Astrocyte of the spinal cord (primary cell): ENCODE measurements at regions not wholly inside any gene's neighbourhood (a gene's known extent, or its start where the extent isn't known, plus 50 kb on each side); places are given as distances from the start of the nearest gene placed in this dataset.

Experiments
- DNase-seq: peaks from one replicate; pipeline ENCODE4 v3.0.0; 2011; ENCODE audit warnings: low read depth, low spot score
- H3K4me3 ChIP-seq: 2 replicates; pipeline ENCODE4 v1.5.1; 2011; ENCODE audit warnings: low read depth, mild to moderate bottlenecking, low read length, moderate library complexity
- in situ Hi-C: cut with HindIII; loops from 2 replicates; pipeline ENCODE4 v1.10.0; 2017; ENCODE audit warnings: low sequenced_read_pairs
- TF ChIP-seq, protein P1 (sequence below): IDR thresholded peaks from 2 replicates; pipeline ENCODE4 v1.5.1; 2012; ENCODE audit warnings: low read depth, mild to moderate bottlenecking, low read length, inconsistent platforms

DNA sequence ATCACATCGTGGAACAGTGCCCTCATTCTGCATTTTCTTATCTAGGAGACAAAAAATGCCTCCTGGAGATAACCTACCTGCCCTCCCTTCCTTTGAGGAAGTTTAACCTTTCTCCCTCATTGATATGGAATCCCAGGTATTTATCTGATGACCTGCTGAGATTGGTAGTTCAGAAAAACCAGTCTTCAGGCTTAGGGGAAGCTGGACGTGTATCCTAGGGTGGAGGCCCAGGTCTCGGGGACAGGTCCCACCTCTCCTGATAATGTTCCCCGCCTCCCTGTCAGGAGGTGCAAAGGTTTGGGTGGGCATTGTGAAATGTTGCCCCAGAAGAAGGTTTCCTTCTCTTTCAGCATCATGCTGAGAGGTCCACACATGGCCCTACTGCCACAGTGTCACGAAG, 186.9 kb upstream of the NAV2 start:
- TF ChIP-seq, protein P1, sequence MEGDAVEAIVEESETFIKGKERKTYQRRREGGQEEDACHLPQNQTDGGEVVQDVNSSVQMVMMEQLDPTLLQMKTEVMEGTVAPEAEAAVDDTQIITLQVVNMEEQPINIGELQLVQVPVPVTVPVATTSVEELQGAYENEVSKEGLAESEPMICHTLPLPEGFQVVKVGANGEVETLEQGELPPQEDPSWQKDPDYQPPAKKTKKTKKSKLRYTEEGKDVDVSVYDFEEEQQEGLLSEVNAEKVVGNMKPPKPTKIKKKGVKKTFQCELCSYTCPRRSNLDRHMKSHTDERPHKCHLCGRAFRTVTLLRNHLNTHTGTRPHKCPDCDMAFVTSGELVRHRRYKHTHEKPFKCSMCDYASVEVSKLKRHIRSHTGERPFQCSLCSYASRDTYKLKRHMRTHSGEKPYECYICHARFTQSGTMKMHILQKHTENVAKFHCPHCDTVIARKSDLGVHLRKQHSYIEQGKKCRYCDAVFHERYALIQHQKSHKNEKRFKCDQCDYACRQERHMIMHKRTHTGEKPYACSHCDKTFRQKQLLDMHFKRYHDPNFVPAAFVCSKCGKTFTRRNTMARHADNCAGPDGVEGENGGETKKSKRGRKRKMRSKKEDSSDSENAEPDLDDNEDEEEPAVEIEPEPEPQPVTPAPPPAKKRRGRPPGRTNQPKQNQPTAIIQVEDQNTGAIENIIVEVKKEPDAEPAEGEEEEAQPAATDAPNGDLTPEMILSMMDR: no peak
- in situ Hi-C loops: no loop called here
- no peak for DNase-seq
- H3K4me3 ChIP-seq: no peak overlapping the region

DNA sequence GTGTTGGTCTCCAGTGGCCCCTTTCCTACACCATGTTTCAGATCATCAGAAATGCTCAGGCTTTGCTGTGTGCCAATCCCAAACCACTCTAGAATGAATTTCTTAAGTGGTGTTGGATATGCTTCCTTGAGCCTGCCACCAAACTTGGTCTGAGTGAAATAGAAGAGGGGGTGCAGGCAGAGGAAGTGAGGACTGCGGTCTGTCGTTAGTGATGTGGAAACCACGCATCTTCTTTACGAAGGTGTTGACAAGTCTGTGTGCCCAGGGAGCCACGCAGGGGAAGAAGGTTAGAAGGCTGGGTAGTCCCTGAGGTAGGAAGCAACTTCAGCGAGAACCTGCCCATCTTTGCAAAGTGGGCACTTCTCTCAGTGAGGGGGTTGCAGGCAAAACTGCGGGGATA, 187.4 kb upstream of the NAV2 start:
- H3K4me3 ChIP-seq: no peak overlapping the region
- no peak for DNase-seq
- TF ChIP-seq, protein P1: no peak
- in situ Hi-C loops: no loop called here

DNA sequence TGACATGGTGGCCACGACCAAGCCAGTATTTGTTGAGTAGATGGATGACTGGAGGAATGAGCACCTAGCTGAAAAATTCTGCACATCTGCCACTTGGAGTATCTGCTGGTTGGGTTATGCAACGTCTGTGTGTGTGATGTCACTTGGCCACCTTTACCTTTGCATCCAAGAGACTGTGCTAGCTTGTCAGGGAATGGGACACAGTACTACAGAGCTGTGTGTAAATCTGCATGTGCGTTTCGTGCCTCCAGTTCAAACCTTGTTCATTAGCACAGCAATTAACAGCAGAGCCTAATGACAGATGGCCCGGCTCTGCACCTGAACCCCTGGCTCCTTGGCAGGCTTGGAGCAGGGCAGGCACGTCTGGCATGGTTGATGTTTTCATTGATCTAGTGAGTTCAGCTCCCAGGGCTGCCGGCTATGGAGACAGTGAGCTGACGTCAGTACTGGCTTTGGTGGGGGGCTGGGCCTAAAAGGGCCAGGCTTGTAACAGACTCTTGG, 188.4 kb upstream of the NAV2 start:
- in situ Hi-C loops: no loop called here
- no peak overlapping the region for H3K4me3 ChIP-seq
- TF ChIP-seq, protein P1: no peak
- DNase-seq: peak; percentile 9

DNA sequence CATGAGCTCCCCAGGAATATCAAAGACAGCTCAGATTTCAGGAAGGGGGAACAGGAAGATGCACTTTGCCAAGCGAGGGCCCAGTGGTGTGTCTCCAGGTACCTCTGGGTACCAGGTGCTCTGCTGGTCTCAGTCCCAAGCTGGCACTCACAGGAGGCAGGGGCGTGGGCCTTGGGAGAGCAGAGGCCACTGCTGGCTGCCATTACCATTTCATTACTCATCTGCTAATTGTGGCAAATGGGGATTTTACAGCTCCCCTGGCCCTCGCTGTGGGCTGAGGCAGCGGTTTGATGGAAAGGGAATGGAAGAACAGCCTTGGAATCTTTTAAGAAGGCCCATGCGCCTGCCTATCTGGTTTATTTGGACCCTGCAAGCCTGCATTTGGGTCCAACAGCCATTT, 192.0 kb upstream of the NAV2 start:
- in situ Hi-C loops: no loop called here
- DNase-seq: no peak
- TF ChIP-seq, protein P1: no peak
- H3K4me3 ChIP-seq: no peak overlapping the region

DNA sequence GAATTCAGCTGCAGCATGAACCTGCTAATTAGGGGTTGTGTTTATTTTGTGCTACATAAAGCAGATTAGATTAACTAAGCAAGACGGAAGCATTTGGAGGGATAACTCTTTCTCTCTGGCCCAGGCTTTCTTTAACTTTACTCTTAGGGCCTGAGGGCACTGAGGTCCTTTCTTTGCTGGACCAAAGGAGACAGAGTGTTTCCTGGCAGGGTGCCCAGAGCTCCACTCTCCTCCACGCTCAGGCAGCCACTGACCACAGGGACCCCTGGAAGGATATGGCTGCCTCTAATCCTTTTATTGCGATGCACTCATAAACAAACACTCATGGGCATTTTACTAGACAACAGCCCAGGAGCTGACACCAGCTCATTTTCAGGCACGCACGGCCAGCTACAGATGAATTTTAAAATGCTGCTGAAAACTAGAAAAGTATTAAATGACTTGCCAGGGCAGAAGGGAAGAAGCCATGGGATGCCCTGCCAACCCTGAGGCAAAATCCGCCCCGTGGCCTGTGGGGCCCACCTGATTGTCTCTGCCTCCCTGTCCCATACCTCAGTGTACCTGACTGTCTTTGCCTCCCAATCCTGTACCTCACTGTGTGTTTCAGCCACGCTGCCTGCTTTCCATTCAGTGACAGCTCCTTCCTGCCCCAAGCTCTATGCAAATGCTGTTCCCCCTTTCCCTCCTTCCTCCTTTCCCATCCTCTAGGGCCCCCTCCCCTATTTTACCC, 192.6 kb upstream of the NAV2 start:
- TF ChIP-seq, protein P1: no peak
- DNase-seq: no peak
- in situ Hi-C loops: no loop called here
- no peak overlapping the region for H3K4me3 ChIP-seq

DNA sequence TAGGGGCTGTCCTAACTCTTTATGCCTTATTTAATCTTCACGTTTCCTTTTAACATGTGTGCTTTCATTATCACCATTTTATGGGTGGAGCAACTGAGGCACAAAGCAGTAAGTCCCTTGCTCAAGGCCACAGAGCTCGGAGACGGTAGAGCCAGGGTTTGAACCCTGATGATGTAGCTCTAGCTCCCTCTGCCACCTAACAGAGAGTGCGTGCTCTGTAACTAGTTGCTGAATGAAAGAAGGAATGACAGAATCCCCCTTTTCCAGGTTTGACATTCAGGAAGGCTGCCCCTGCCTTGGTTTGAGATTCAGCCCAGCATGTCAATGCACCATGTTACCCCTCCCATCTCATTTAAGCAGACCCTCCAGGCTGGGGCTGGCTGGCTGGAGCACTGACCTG, 193.3 kb upstream of the NAV2 start:
- in situ Hi-C loops: no loop called here
- TF ChIP-seq, protein P1: no peak
- DNase-seq: no peak
- H3K4me3 ChIP-seq: no peak overlapping the region
